Lower leg skin (tissue), 4 donors: ENCODE measurements at regions not wholly inside any gene's neighbourhood (a gene's known extent, or its start where the extent isn't known, plus 50 kb on each side); places are given as distances from the start of the nearest gene placed in this dataset.

Experiments
- DNase-seq, 2 donors: peaks; one replicate each; pipeline ENCODE4 v3.0.0-alpha.2; 2019; ENCODE audit warnings: low spot score in 2 of 2
- H3K4me3 ChIP-seq: fragments of 200-600 bp; sonication (generic); 2 replicates; pipeline ENCODE4 v1.5.1; 2017; ENCODE audit warnings: mild to moderate bottlenecking, low read depth; ENCODE audit not compliant: poor library complexity, severe bottlenecking
- CTCF ChIP-seq, 3 donors: fragments of 450-650 bp; IDR thresholded peaks; one replicate each; pipeline ENCODE4 v1.5.1; 2016; ENCODE audit warnings: antibody characterized with exemption in 3 of 3, mild to moderate bottlenecking in 3 of 3, moderate library complexity in 2 of 3
- POLR2A ChIP-seq, 2 donors: fragments of 450-650 bp; IDR thresholded peaks; one replicate each; pipeline ENCODE4 v1.6.1; 2016 to 2017; ENCODE audit warnings: antibody characterized with exemption in 2 of 2, mild to moderate bottlenecking in 1 of 2, moderate library complexity in 1 of 2
- WGBS, 2 donors: methylation state at CpG; one replicate each; pipeline ENCODE4 v1.1.5; 2018; 5-methylcytosine and 5-hydroxymethylcytosine counted together
- intact Hi-C: fragments of 100-400 bp; cut with DNase I; formaldehyde crosslinking; loops from one replicate; pipeline ENCODE4 v1.15.0; 2023; ENCODE audit warnings: low total_unique reads

GRCh38 chr11:15339302-15339701 lies 224.6 kb downstream of the INSC start:
- 93% methylated on average over 1 of the region's 1 CpG for WGBS, 2 donors
- H3K4me3 ChIP-seq, result no peak overlapping the region
- DNase-seq, result no peak
- TF ChIP-seq POLR2A (IDR thresholded peaks at IDR 0.05) (no peak), CTCF (IDR thresholded peaks at IDR 0.05) (no peak)
- intact Hi-C loops, result no loop called here

- TF ChIP-seq POLR2A (IDR thresholded peaks at IDR 0.05), result no peak
- TF ChIP-seq CTCF (IDR thresholded peaks at IDR 0.05), result no peak
- DNase-seq, result no peak
- WGBS, 2 donors, result 68 to 70% methylated on average over 1 of the region's 1 CpG
- H3K4me3 ChIP-seq, result no peak overlapping the region
- intact Hi-C loops, result no loop called here
These were observed 226.9 kb downstream of the INSC start for GRCh38 chr11:15341587-15341986.

GRCh38 chr11:15342163-15342562 lies 227.4 kb downstream of the INSC start:
- DNase-seq, result no peak
- intact Hi-C loops, result no loop called here
- no peak overlapping the region for H3K4me3 ChIP-seq
- WGBS, 2 donors, result 68 to 74% methylated on average over 2 of the region's 2 CpGs
- TF ChIP-seq CTCF (IDR thresholded peaks at IDR 0.05) (no peak), POLR2A (IDR thresholded peaks at IDR 0.05) (no peak)

- DNase-seq, result no peak
- no peak for TF ChIP-seq CTCF (IDR thresholded peaks at IDR 0.05)
- TF ChIP-seq POLR2A (IDR thresholded peaks at IDR 0.05), result no peak
- intact Hi-C loops, result no loop called here
- WGBS, 2 donors, result 46 to 53% methylated on average over 4 of the region's 4 CpGs
- no peak overlapping the region for H3K4me3 ChIP-seq
These were observed 232.2 kb downstream of the INSC start for GRCh38 chr11:15346907-15347306.

GRCh38 chr11:15347969-15348734 lies 233.4 kb downstream of the INSC start:
- 79 to 82% methylated on average over 2 of the region's 2 CpGs for WGBS, 2 donors
- no peak for TF ChIP-seq POLR2A (IDR thresholded peaks at IDR 0.05)
- no peak for TF ChIP-seq CTCF (IDR thresholded peaks at IDR 0.05)
- intact Hi-C loops, result no loop called here
- no peak for DNase-seq
- no peak overlapping the region for H3K4me3 ChIP-seq

- no peak for DNase-seq
- H3K4me3 ChIP-seq, result no peak overlapping the region
- TF ChIP-seq POLR2A (IDR thresholded peaks at IDR 0.05) (no peak), CTCF (IDR thresholded peaks at IDR 0.05) (no peak)
- intact Hi-C loops, result no loop called here
- WGBS, 2 donors, result 92 to 93% methylated on average over 1 of the region's 1 CpG
These were observed 234.7 kb downstream of the INSC start for GRCh38 chr11:15349413-15349812.
